ENCODE measurements at regions not wholly inside any gene's neighbourhood (a gene's known extent, or its start where the extent isn't known, plus 50 kb on each side); places are given as distances from the start of the nearest gene placed in this dataset.

DNA sequence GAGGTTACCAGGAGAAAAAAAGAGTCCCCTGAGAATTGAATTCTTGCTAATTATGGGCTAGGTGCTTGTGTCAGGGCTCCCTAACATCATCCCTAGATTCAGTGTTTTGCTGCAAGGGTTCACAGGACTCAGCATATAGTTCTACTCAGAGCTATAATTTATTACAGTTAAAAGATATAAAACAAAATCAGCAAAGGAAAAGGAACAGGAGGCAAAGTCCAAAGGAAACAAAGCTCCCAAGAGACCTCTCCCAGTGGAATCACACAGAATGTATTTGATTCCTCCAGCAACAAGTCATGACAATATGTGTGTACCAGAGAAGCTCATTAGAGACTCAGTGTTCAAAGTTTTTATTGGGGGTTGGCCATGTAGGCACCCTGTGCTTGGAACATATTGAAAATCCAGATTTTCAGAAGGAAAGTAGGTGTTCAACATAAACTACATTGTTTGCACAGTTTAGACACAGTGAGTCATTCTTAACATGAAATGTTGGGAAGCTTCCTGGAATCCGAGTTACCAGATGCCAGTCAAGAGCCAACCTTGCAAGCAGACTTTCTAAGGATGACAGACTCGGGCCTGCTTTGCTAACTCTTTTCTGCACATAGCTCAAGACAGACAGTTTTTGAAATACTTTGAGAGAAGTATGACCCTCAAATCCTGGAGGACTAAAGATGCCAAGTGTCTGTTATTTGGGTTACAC lies 311.3 kb upstream of the EMCN start:
- H3K27me3 ChIP-seq = no peaks in the 10 kb centered on the region
- 0 out of 2 replicates have a peak, but pooled peaks cover 4% of the 10 kb centered on the region for H3K9me3 ChIP-seq
- H3K4me3 ChIP-seq = no peak overlapping the region
- H3K36me3 ChIP-seq = no peaks in the 10 kb centered on the region
- H3K4me1 ChIP-seq = no peaks in the 10 kb centered on the region
- H4K20me1 ChIP-seq = no peaks in the 10 kb centered on the region
- H3K27ac ChIP-seq = no peak overlapping the region
- no peak for TF ChIP-seq Cebpa-rat (IDR thresholded peaks at IDR 0.05)
- H3K9ac ChIP-seq = no peak overlapping the region
- no peak overlapping the region for H3K4me2 ChIP-seq

DNA sequence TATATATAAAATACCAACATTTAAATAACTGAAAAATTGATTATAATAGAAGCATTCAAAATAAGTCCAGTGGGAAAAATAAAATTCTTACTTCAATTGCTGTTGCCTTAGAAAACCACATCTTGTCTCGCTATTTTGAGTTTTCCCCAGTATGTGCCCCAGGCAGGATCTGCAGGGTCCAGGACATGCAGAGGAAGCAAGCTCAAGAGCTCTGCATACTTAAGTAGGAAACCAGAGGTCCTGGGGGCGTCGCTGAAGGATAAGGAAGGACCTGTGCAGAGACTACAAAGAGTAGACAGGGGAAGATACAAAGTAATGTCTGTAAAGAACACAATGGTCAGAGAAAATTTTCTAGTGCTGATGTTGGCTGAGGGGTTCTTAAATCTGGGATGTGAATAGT lies 310.5 kb upstream of the EMCN start:
- Histone ChIP-seq H3K4me1 (no peaks in the 10 kb centered on the region), H4K20me1 (no peaks in the 10 kb centered on the region), H3K36me3 (no peaks in the 10 kb centered on the region), H3K27me3 (no peaks in the 10 kb centered on the region), H3K4me2 (no peak overlapping the region), H3K9ac (no peak overlapping the region), H3K4me3 (no peak overlapping the region), H3K27ac (no peak overlapping the region), H3K9me3 (0 out of 2 replicates have a peak, but pooled peaks cover 4% of the 10 kb centered on the region)
- TF ChIP-seq Cebpa-rat (IDR thresholded peaks at IDR 0.05) = no peak

DNA sequence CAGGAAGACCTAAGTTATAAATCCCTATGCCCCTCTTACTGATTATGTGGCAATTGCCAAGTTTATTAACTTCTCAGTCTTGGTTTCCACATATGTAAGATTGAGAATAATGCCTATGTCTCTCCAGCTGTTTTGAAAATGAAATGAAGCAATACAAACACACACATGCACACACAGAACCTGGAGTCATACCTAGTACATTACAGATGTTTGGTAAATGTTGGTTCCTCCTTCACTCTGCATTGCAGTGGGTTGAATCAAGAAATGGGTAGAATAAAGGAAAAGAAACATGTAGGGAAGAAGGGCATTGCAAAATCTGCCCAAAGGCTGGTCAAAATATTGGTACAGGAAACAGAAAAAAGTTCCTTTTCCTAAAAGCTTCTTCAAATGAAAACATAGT lies 309.9 kb upstream of the EMCN start:
- Histone ChIP-seq H3K36me3 (no peaks in the 10 kb centered on the region), H3K9me3 (0 out of 2 replicates have a peak, but pooled peaks cover 4% of the 10 kb centered on the region), H3K9ac (no peak overlapping the region), H3K4me3 (no peak overlapping the region), H3K4me1 (no peaks in the 10 kb centered on the region), H3K27me3 (no peaks in the 10 kb centered on the region), H3K4me2 (no peak overlapping the region), H3K27ac (no peak overlapping the region), H4K20me1 (no peaks in the 10 kb centered on the region)
- TF ChIP-seq Cebpa-rat (IDR thresholded peaks at IDR 0.05) = no peak

DNA sequence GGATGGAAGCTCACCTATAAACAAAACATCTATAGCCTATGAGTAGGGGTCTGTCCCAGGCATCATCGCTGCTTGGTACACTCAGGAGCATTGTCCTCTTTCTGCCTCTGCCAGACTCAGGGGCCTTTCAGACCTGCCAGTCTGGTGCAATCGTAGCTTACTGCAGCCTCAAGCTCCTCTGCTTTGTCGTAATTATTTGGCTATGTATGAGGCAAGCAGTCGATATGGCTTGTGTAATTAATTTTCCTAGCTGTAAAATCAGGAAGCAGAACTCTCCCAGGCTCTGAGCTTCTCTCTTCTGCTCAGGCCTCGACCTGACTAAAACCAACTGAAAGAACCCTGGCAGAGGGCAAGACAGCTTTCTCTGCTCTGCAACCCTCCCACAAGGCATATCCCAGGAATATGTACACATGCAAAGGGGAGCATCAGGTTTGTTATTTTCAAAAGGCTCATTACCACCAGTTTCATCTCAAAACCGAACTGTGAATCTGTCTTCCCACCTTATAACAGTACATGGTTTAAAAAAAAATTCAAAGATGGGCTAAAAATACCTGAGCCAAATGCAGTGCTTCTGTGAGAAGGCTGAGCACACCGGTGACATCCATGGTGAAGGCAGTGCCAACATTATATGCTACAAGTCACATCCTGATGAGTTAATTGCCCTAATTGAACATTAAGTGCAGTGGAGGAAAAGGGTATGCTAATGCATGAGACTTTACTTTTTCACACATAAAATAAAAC lies 309.2 kb upstream of the EMCN start:
- Histone ChIP-seq H4K20me1 (no peaks in the 10 kb centered on the region), H3K9ac (no peak overlapping the region), H3K36me3 (no peaks in the 10 kb centered on the region), H3K4me1 (no peaks in the 10 kb centered on the region), H3K27me3 (no peaks in the 10 kb centered on the region), H3K9me3 (0 out of 2 replicates have a peak, but pooled peaks cover 4% of the 10 kb centered on the region), H3K4me3 (no peak overlapping the region), H3K27ac (no peak overlapping the region), H3K4me2 (no peak overlapping the region)
- TF ChIP-seq Cebpa-rat (IDR thresholded peaks at IDR 0.05) = no peak

DNA sequence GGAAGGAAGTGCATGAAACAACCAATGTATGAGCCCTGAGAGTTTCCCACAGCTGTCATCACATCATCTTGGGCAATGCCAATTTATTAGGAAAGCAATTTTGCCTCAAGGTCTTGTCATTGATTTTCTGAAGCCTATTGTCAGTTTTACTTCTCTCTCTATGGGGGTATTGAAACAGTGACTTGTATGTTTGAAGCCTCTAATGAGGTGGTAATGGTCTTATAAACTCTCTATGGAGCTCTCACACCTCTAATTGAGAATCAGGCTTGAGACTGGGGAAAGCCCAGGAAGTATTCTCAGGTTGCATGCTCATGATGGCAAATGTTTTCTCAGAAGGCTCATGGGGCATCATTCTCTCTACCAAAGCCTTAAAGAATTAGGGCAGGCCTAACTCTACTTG lies 308.2 kb upstream of the EMCN start:
- Histone ChIP-seq H3K27ac (no peak overlapping the region), H3K4me1 (no peaks in the 10 kb centered on the region), H3K36me3 (no peaks in the 10 kb centered on the region), H3K27me3 (no peaks in the 10 kb centered on the region), H4K20me1 (no peaks in the 10 kb centered on the region), H3K4me2 (no peak overlapping the region), H3K4me3 (no peak overlapping the region), H3K9me3 (0 out of 2 replicates have a peak, but pooled peaks cover 4% of the 10 kb centered on the region), H3K9ac (no peak overlapping the region)
- no peak for TF ChIP-seq Cebpa-rat (IDR thresholded peaks at IDR 0.05)

DNA sequence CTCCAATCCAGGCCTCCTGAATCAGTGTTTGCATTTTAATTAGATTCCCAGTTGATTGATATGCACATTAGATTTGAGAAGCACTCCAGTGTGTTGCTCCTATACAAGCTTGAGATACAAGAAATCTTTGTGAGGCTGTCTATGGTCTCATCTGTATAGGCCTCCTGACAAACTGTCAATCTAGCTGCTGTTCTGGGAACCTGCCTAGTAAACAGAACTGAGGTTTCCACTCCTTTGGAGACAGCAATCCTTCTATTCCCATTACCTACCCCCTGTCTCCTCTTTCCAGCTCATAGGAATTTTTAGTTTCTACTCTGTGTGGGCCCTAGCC lies 306.1 kb upstream of the EMCN start:
- 0 out of 2 replicates have a peak, but pooled peaks cover under 1% of the 10 kb centered on the region for H3K9me3 ChIP-seq
- H3K27me3 ChIP-seq = no peaks in the 10 kb centered on the region
- H3K4me1 ChIP-seq = no peaks in the 10 kb centered on the region
- no peaks in the 10 kb centered on the region for H4K20me1 ChIP-seq
- H3K36me3 ChIP-seq = no peaks in the 10 kb centered on the region
- no peak overlapping the region for H3K27ac ChIP-seq
- no peak overlapping the region for H3K4me2 ChIP-seq
- H3K9ac ChIP-seq = no peak overlapping the region
- no peak for TF ChIP-seq Cebpa-rat (IDR thresholded peaks at IDR 0.05)
- H3K4me3 ChIP-seq = no peak overlapping the region

DNA sequence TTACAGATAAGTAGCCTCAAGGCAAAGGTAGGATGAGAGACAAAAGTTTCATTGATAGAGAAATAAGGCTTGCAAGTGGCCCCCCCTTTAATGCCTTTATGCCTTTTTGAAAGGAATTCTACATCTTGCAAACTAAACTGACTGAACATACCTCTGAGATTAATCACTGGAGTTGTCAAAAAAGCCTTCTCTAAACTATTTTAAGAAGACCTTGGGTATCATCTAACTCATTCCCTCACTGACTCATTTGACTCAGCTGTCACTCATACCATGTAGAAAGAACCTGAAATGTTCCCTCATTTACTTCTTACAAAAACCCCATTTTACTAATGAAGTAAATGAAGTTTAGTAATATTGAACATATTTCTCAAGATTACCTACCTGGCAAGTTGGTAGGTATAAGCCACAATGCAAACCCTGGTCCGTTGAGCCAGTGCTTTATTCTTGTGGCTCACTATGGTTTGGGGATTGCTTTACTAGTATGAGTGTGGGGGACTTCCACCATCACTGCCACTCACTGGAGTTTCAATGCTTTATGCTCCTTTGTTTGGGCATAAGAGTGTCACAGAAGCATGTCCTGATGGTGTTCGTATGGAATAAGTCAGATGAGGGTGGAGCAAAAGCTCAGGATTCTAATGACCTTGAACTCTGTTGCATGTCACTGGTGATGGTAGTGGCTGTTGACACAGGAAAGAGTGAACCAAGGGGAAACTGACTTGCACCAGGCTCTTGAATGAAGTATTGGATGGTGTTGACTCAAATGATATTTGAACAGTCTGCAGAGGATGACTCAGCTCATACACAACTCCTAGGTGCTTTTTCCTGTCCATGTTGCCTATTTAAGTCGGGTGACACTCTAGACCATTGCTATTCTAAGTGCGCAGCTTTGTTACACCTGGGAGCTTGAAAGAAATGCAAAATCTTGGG lies 305.5 kb upstream of the EMCN start:
- Histone ChIP-seq H3K9me3 (no peaks in the 10 kb centered on the region), H3K4me1 (no peaks in the 10 kb centered on the region), H4K20me1 (no peaks in the 10 kb centered on the region), H3K4me2 (no peak overlapping the region), H3K36me3 (no peaks in the 10 kb centered on the region), H3K27ac (no peak overlapping the region), H3K27me3 (no peaks in the 10 kb centered on the region), H3K9ac (no peak overlapping the region), H3K4me3 (no peak overlapping the region)
- no peak for TF ChIP-seq Cebpa-rat (IDR thresholded peaks at IDR 0.05)

DNA sequence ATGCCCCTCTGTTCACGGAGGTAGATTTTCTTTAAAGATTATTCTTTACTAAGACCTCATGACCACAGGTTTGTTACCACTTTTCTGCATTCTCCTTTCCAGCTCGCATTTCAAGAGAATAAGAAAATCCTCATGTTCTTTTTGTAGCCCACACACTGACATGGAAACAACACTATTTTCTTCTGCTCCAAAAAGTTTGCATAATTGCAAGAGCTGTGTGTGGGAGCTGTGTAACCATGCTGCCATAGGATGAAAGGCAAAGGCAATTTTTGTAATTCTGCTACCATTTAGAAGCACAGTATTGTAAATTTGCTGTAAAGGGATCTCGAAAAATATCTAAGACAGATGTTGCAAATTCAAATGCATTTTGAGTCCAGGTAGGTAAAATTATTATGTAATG lies 302.4 kb upstream of the EMCN start:
- Histone ChIP-seq H4K20me1 (no peaks in the 10 kb centered on the region), H3K27ac (no peak overlapping the region), H3K27me3 (no peaks in the 10 kb centered on the region), H3K9me3 (no peaks in the 10 kb centered on the region), H3K4me1 (no peaks in the 10 kb centered on the region), H3K36me3 (no peaks in the 10 kb centered on the region), H3K9ac (no peak overlapping the region), H3K4me2 (no peak overlapping the region), H3K4me3 (no peak overlapping the region)
- TF ChIP-seq Cebpa-rat (IDR thresholded peaks at IDR 0.05) = no peak

DNA sequence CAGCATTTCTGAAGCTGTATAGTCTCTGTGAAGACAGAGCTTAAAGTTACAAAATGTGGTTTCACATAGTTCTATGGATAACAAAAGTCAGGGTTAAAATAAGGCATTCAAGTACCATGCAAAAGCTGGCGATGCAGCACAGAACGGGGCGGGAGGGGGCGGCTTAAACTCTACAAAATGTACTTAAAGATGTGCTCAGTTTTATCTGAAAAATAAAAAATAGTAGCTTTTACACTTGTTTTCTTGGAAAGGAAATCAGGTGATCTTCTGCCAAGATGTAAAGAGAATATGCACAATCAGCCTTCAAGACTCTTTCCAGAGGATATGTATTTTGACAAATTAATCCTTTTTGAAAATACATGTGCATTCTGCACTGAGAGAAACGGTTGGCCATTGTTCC lies 301.7 kb upstream of the EMCN start:
- Histone ChIP-seq H3K4me3 (no peak overlapping the region), H3K27ac (no peak overlapping the region), H3K9ac (no peak overlapping the region), H4K20me1 (no peaks in the 10 kb centered on the region), H3K27me3 (no peaks in the 10 kb centered on the region), H3K4me1 (no peaks in the 10 kb centered on the region), H3K9me3 (no peaks in the 10 kb centered on the region), H3K36me3 (no peaks in the 10 kb centered on the region), H3K4me2 (no peak overlapping the region)
- TF ChIP-seq Cebpa-rat (IDR thresholded peaks at IDR 0.05) = no peak

Data from BLaER1 (cell line).